NCI-H774 (cell line): ENCODE measurements at regions not wholly inside any gene's neighbourhood (a gene's known extent, or its start where the extent isn't known, plus 50 kb on each side); places are given as distances from the start of the nearest gene placed in this dataset.

Source experiments
- DNase-seq: peaks from one replicate; lab custom pipeline; 2025; lab: John Stamatoyannopoulos, UW

DNA sequence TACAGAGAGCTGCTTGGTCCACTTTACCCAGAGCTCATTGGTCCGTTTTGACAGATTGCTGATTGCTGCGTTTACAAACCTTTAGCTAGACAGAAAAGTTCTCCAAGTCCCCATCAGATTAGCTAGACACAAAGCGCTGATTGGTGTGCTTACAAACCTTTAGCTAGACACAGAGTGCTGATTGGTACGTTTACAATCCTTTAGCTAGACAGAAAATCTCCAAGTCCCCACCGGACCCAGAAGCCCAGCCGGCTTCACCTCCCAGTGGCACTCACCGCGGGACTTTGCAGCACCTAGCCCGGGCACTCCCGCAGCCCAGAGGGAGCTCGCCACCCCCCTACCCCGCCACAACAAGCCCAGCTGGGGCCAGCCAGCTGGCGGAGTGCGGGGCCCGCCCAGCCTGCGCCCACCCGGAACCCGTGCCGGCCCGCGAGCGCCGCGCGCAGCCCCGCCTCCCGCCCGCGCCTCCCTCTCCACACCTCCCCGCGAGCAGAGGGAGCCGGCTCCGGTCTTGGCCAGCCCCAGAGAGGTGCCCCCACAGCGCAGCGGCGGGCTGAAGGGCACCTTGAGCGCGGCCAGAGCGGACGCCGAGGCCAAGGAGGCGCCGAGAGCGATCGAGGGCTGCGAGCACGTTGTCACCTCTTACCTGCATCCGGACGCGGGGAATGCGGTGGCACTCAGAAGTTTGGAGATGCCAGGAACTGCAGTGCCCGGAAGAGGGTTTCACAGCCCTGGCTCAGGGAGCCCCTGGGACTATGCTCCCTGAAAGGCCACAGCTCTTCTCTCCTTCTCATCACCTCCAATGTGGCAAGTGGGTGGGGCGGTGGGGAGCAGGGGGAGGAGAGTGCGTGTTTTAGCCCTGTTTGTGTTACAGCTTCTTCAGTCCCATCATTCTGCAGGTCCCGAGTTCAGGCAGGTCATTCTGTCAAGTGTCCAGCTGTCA, 1504.5 kb downstream of the CDH11 start:
- DNase-seq, result no peak

GRCh38 chr16:63614429-63614828, 1507.4 kb downstream of the CDH11 start:
- DNase-seq, result no peak

DNA sequence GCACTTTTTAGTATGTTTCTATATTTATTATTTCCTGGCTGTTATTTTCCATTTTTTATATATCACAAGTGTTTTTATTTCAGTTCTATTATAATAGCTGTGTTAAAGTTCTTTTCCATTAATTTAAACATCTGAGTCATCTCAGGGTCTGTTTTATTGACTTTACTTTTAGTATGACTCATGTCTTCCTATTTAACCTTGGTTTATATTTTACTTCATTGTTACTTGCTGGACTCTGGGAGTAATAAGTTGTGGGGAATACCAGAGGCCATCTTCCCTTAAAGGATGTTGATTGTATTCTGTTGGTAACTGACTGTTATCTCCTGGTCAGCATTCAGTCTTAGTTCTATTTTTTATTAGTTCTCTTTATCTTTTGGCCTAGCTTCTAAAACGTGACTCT, 1508.2 kb downstream of the CDH11 start:
- DNase-seq, result no peak

GRCh38 chr16:63612462-63613227, 1509.2 kb downstream of the CDH11 start:
- DNase-seq, result no peak

GRCh38 chr16:63606778-63607177, 1515.1 kb downstream of the CDH11 start:
- DNase-seq, result no peak

DNA sequence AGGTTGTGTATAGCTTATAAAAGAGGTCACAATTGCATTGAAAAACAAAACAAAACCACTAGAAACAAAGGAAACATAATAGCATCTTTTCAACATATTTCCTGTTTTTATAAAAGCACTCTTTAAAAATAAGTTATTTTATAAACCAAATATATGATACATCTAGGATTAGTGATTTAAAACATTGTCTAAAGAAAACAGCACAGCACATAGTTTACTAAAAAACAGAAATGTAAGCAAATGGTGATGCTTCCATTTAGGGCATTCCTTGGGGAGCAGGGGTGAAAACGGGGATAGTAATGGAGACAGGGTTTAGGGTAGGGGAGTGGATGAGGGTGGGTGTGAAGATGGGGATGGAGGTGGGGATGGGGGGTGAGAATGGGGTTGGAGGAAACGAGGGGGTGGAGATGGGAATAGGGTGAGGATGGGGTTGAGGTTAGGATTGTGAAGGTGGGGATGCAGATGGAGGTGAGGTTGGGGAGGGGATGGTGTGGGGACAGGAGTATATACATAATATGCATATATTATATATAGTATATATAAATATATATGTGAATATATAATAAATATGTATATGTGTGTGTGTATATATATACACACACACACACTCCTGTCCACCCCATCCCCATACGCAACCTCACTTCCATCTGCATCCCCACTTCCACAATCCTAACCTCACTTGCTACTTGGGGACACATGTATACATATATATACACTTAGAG, 1519.5 kb downstream of the CDH11 start:
- no peak for DNase-seq

DNA sequence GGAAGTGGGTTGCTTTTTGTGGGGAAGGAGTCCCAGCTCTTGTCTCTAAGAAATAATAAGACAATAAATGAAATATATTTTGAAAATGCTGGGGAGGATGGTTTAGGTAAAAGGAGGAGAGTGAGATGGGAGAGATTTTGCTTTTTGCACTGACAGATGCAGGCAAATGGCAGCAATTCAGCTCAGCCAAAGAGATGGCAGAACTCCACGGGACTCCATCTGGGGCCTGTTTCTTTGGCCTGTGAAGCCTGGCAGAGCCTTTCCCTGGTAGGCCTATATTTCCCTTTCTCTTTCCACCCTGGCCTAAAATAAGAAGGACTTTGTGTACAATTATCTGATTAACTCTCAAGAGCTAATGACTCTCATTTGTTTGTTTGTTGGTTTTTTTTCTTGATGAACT, 1525.1 kb downstream of the CDH11 start:
- DNase-seq, result no peak

DNA sequence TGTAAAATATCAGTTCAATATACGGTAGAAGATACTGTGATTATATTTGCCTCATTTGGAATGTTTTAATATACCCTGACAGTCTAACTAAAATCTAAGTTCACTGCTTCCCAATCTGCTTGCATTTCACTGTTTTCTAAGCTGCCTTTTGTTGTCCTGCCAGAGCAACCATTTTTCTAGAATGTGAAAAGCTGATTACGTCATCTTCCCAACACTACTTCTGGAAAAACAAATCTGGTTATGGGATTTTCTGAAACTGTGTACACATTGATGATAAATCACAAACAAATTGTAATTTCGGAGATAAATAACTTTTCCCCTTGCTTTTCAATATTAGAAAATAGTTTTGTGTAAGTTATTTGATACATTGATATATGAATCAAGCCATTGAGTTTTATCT, 1529.0 kb downstream of the CDH11 start:
- DNase-seq, result no peak

- DNase-seq, result no peak
Measured at GRCh38 chr16:63581570-63581969, 1540.3 kb downstream of the CDH11 start.

DNA sequence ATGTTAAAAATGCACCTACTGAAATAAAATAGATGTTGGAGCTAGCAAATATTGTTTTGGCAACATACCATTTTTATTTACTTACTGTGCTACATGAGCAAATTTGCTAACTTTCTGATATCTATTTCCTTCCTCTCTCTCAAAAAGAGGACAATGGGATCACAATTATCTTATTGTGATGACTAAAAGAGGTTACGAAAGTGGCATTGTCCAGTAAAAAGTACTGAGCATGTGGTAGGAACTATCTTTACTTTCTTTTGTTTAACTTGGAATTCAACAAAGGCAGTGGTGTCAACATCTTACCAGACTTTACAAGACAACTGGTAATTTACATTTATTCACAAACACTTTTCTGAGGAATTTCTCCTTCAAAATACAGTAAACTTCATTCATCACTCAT, 1542.6 kb upstream of the CDH8 start:
- DNase-seq, result no peak

GRCh38 chr16:63577891-63578290, 1541.7 kb upstream of the CDH8 start:
- no peak for DNase-seq

DNA sequence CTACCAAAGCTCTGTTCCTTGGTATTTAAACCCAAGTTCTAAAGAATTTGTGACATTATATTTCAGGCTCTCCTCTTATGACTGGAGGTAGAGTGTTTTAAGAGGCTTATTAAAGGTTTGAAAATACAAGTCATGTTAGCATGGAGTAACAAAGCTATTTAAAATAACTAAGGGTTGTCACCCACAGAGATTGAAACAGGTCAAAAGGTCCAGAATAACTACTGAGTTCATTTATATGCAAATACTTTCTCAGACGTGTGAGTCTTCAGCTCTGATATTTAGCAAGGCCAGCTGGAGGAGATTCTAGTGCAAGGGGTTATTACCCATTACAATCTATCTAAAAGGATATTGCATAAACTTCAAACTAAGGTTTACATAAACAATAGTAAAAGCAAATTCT, 1538.8 kb upstream of the CDH8 start:
- DNase-seq, result no peak

DNA sequence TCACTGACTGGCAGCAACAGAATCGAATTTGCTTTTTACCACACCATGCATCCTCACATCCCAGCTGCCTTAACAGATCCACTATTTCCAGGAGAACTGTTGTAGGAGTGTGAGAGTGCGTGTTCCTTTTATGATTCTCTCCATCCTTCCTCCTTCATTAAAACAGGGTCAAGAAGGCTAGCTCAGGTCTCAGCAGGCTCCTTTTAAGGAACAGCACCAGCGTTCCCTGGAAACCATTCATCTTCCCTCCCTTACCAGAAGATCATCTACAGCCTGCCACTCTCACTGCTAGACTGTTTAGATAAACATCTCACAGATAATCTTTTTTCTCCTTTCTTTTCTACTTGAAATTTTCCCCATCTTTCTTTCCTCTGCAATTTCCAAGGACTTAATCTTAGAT, 1531.9 kb upstream of the CDH8 start:
- DNase-seq, result no peak

DNA sequence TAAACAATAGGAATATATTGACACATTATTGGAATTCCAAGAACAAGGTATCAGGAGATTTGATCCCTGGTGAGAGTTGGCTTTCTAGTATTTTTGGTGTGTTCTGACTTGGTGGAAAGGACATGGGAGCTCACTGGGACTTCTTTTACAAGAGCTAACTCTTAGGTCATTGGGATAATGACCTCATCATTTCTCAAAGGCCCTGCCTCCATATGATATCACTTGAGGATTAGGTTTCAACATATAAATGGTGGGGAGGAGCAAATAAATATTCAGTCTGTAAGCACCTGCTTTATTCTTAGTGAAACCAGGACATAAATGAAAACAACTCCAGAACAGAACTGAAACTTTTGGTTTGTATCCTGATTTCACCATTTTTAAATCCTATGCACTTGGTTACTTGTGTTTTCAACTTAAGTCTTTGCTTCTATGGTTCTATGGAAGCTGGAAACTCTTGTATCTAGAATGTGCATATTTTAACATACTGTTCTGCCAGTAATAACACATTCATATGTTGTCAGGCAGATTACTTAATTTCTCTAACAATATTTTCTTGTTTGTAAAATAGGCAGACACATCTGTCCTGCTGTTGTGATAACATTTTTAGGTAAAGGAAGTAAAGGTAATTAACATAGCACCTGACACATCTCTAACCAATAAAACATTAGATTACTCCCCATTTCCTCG, 1527.7 kb upstream of the CDH8 start:
- DNase-seq, result no peak

GRCh38 chr16:63553980-63554379, 1517.7 kb upstream of the CDH8 start:
- no peak for DNase-seq

- no peak for DNase-seq
Measured at GRCh38 chr16:63539276-63539675, 1503.0 kb upstream of the CDH8 start.

DNA sequence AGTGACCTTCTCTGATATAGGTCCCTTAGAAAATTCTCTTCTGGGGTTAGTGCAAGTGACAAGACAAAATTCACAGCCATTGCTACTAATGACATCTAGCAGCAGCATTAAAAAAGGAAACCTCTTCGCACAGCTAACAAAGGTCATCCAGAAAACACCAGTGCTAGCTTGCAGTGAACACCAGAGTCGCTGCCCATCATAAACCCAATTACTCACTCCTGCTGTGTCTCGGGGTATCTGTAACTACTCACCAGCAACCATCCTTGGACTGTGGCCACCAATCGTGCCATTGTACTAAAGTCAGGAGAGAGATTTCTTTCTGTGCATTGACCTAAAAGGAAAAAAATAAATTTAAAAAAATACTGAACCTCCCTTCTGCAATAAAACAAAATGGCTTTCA, 1494.7 kb upstream of the CDH8 start:
- DNase-seq, result no peak

DNA sequence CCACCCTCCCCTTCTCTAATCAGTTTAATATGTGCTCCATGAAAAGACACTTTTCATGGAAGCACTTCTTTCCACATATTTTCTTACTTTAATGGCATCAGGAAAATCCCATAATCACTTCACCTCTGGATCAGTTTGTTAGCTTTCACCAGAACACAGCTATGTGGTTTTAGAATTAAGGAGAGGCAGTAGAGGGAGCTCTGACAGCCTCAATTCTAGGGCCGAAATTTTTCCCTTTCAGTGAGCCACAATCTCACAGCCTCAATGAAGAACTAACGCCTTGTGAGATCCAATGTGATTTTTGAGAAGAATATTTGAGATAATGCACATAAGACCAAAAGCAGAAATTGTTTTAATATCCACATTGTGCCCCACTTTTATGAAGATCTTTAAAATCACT, 1494.0 kb upstream of the CDH8 start:
- no peak for DNase-seq

GRCh38 chr16:63527404-63527803, 1491.2 kb upstream of the CDH8 start:
- DNase-seq, result no peak

GRCh38 chr16:63516394-63516793, 1480.2 kb upstream of the CDH8 start:
- DNase-seq, result no peak

- no peak for DNase-seq
Measured at GRCh38 chr16:63512910-63513309, 1476.7 kb upstream of the CDH8 start.

DNA sequence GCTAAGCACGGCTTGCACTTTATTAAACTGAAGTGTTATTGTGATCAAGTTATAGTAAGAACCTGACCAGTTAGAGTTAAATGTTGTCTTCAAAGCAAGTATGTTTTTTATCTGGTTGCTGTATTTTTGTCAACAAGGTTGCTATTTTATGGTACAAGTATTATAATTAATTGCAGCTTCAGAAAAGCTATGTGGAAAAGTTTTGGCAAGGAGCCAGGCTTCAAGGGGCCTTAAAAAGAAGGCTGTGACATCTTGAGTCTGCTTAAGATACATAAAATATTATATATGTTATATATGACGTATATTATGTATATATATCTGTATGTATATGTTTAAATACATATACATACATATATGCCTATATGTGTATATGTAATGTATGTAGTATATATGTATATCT, 1461.2 kb upstream of the CDH8 start:
- DNase-seq, result no peak
